Sigmoid colon (tissue), 6 donors: ENCODE measurements at regions not wholly inside any gene's neighbourhood (a gene's known extent, or its start where the extent isn't known, plus 50 kb on each side); places are given as distances from the start of the nearest gene placed in this dataset.

Experiments
- DNase-seq: peaks from one replicate; pipeline ENCODE4 v3.0.0-alpha.2; 2019
- H3K27ac ChIP-seq, 4 donors: fragments of 200-600 bp; sonication (generic); one replicate each; pipeline ENCODE4 v1.5.1; 2016 to 2019; ENCODE audit warnings: mild to moderate bottlenecking in 1 of 4
- H3K27me3 ChIP-seq, 3 donors: fragments of 200-600 bp; sonication (generic); one replicate each; pipeline ENCODE4 v1.5.1; 2019; ENCODE audit warnings: mild to moderate bottlenecking in 1 of 3
- H3K36me3 ChIP-seq, 4 donors: fragments of 200-600 bp; sonication (generic); one replicate each; pipeline ENCODE4 v1.5.1; 2016 to 2019
- H3K4me1 ChIP-seq, 4 donors: fragments of 200-600 bp; sonication (generic); one replicate each; pipeline ENCODE4 v1.5.1; 2017 to 2019
- H3K4me3 ChIP-seq, 4 donors: fragments of 200-600 bp; sonication (generic); one replicate each; pipeline ENCODE4 v1.5.1; 2017 to 2019; ENCODE audit warnings: mild to moderate bottlenecking in 2 of 4, moderate library complexity in 1 of 4
- H3K9me3 ChIP-seq, 4 donors: fragments of 200-600 bp in 3 of 4; sonication (generic) in 3 of 4; one replicate each; pipeline versions ENCODE4 v1.5.1 to v1.6.1; 2013 to 2019
- CTCF ChIP-seq, 4 experiments: fragments of 450-650 bp in 3 of 4; fragments of 200-600 bp in 1 of 4; IDR thresholded peaks; one replicate each; pipeline ENCODE4 v1.5.1; 2016 to 2019; ENCODE audit warnings: antibody characterized with exemption in 4 of 4, mild to moderate bottlenecking in 3 of 4, moderate library complexity in 2 of 4
- EP300 ChIP-seq, 4 donors: sonication (generic); formaldehyde crosslinking; IDR thresholded peaks; one replicate each; pipeline ENCODE4 v1.6.1; 2017; ENCODE audit warnings: antibody characterized with exemption in 4 of 4
- POLR2A ChIP-seq, 2 donors: fragments of 450-650 bp; IDR thresholded peaks; one replicate each; pipeline ENCODE4 v1.6.1; 2016; ENCODE audit warnings: antibody characterized with exemption in 2 of 2, mild to moderate bottlenecking in 2 of 2, moderate library complexity in 2 of 2
- POLR2AphosphoS5 ChIP-seq, 4 donors: sonication (generic); formaldehyde crosslinking; IDR thresholded peaks; one replicate each; pipeline ENCODE4 v1.6.1; 2017; ENCODE audit warnings: antibody characterized with exemption in 4 of 4
- WGBS, 2 donors: extraction: QIAGEN DNeasy Blood & Tissue Kit; methylation state at CpG; one replicate each; pipeline ENCODE4 v1.1.7; 2013; 5-methylcytosine and 5-hydroxymethylcytosine counted together
- intact Hi-C: fragments of 100-400 bp; cut with DNase I; formaldehyde crosslinking; loops from one replicate; pipeline ENCODE4 v1.15.1; 2023
- donor health status: healthy with polysubstance abuse.
- donor health status: healthy.

- Histone ChIP-seq H3K4me3 (no peak overlapping the region), H3K4me1 (no peaks in the 10 kb centered on the region), H3K9me3 (peaks cover 0 to 3% (median 0%) of the 10 kb centered on the region in 4 donors), H3K36me3 (no peaks in the 10 kb centered on the region), H3K27me3 (no peaks in the 10 kb centered on the region), H3K27ac (no peak overlapping the region)
- 89 to 93% methylated on average over 3 of the region's 3 CpGs for WGBS, 2 donors
- TF ChIP-seq POLR2AphosphoS5 (IDR thresholded peaks at IDR 0.05) (no peak), CTCF (IDR thresholded peaks at IDR 0.05) (no peak), POLR2A (IDR thresholded peaks at IDR 0.05) (no peak), EP300 (IDR thresholded peaks at IDR 0.05) (no peak)
- intact Hi-C loops = no loop called here
- DNase-seq = no peak
Measured at GRCh38 chr18:27581296-27581904, 396.3 kb upstream of the CHST9 start.

- WGBS, 2 donors = 87 to 92% methylated on average over 2 of the region's 2 CpGs
- no peak for TF ChIP-seq CTCF (IDR thresholded peaks at IDR 0.05)
- TF ChIP-seq POLR2A (IDR thresholded peaks at IDR 0.05) = no peak
- no peak for TF ChIP-seq EP300 (IDR thresholded peaks at IDR 0.05)
- no peak for TF ChIP-seq POLR2AphosphoS5 (IDR thresholded peaks at IDR 0.05)
- DNase-seq = no peak
- intact Hi-C loops = no loop called here
- H3K36me3 ChIP-seq = no peaks in the 10 kb centered on the region
- H3K4me1 ChIP-seq = no peaks in the 10 kb centered on the region
- peaks cover 0 to 3% (median 0%) of the 10 kb centered on the region in 4 donors for H3K9me3 ChIP-seq
- no peak overlapping the region for H3K4me3 ChIP-seq
- H3K27me3 ChIP-seq = no peaks in the 10 kb centered on the region
- no peak overlapping the region for H3K27ac ChIP-seq
Measured at GRCh38 chr18:27579364-27579763, 394.3 kb upstream of the CHST9 start.

GRCh38 chr18:27577752-27578151 is 392.6 kb upstream of the CHST9 start:
- no peaks in the 10 kb centered on the region for H3K36me3 ChIP-seq
- no peak overlapping the region for H3K4me3 ChIP-seq
- no peak overlapping the region for H3K27ac ChIP-seq
- intact Hi-C loops = no loop called here
- no peak for DNase-seq
- peaks cover 0 to 3% (median 0%) of the 10 kb centered on the region in 4 donors for H3K9me3 ChIP-seq
- TF ChIP-seq POLR2AphosphoS5 (IDR thresholded peaks at IDR 0.05) (no peak), CTCF (IDR thresholded peaks at IDR 0.05) (no peak), POLR2A (IDR thresholded peaks at IDR 0.05) (no peak), EP300 (IDR thresholded peaks at IDR 0.05) (no peak)
- WGBS, 2 donors = 67 to 73% methylated on average over 5 of the region's 5 CpGs
- no peaks in the 10 kb centered on the region for H3K4me1 ChIP-seq
- H3K27me3 ChIP-seq = no peaks in the 10 kb centered on the region

- 73 to 80% methylated on average over 3 of the region's 3 CpGs for WGBS, 2 donors
- DNase-seq = no peak
- Histone ChIP-seq H3K36me3 (no peaks in the 10 kb centered on the region), H3K27me3 (no peaks in the 10 kb centered on the region), H3K27ac (no peak overlapping the region), H3K4me3 (no peak overlapping the region), H3K9me3 (peaks cover 0 to 3% (median 0%) of the 10 kb centered on the region in 4 donors), H3K4me1 (no peaks in the 10 kb centered on the region)
- intact Hi-C loops = no loop called here
- TF ChIP-seq POLR2AphosphoS5 (IDR thresholded peaks at IDR 0.05) (no peak), EP300 (IDR thresholded peaks at IDR 0.05) (no peak), POLR2A (IDR thresholded peaks at IDR 0.05) (no peak), CTCF (IDR thresholded peaks at IDR 0.05) (no peak)
Measured at GRCh38 chr18:27577265-27577664, 392.2 kb upstream of the CHST9 start.

GRCh38 chr18:27567434-27567833 is 382.3 kb upstream of the CHST9 start:
- intact Hi-C loops = no loop called here
- no peaks in the 10 kb centered on the region for H3K4me1 ChIP-seq
- no peaks in the 10 kb centered on the region for H3K27me3 ChIP-seq
- 85 to 94% methylated on average over 1 of the region's 1 CpG for WGBS, 2 donors
- H3K27ac ChIP-seq = no peak overlapping the region
- no peak overlapping the region for H3K4me3 ChIP-seq
- DNase-seq = no peak
- H3K36me3 ChIP-seq = no peaks in the 10 kb centered on the region
- TF ChIP-seq POLR2AphosphoS5 (IDR thresholded peaks at IDR 0.05) (no peak), POLR2A (IDR thresholded peaks at IDR 0.05) (no peak), CTCF (IDR thresholded peaks at IDR 0.05) (no peak), EP300 (IDR thresholded peaks at IDR 0.05) (no peak)
- H3K9me3 ChIP-seq = no peaks in the 10 kb centered on the region
